ENCODE measurements at regions not wholly inside any gene's neighbourhood (a gene's known extent, or its start where the extent isn't known, plus 50 kb on each side); places are given as distances from the start of the nearest gene placed in this dataset.

GRCh38 chr4:160810424-160810823, 1353.4 kb downstream of the FSTL5 start:
- ATAC-seq: peak; percentile 40; the same call in 1 of the 3 replicates
- no peak overlapping the region for H3K4me2 ChIP-seq (ENCODE audit: control insufficient read depth, insufficient read depth)
- no peaks in the 10 kb centered on the region for H3K4me1 ChIP-seq (ENCODE audit: control insufficient read depth, insufficient read depth, low read length)
- ChIA-PET SMC1A (ENCODE audit: uncharacterized antibody, unreplicated experiment) (interaction anchor here (0.8 to 1.0 kb wide), 2 partner anchors 10 to 108 kb away, joined by 3 read pairs; no protein-coding TSS in a partner anchor), POLR2A (no interaction called here), RAD21 (ENCODE audit: unreplicated experiment) (no interaction called here), CTCF (no interaction called here)
- no peak overlapping the region for H3K4me3 ChIP-seq
- H4K20me1 ChIP-seq (ENCODE audit: control insufficient read depth, insufficient read depth): no peaks in the 10 kb centered on the region
- FAIRE-seq: no peak
- intact Hi-C loops (cut with micrococcal nuclease; ENCODE audit: unreplicated experiment): no loop called here
- H3K79me2 ChIP-seq (ENCODE audit: control insufficient read depth, insufficient read depth, low read length): no peaks in the 10 kb centered on the region
- WGBS (ENCODE audit: insufficient coverage, insufficient replicate concordance, low lambda C conversion rate, missing lambda C conversion rate): 0% methylated on average over 1 of the region's 1 CpG
- no peak for DNase-seq (ENCODE audit: low read depth, low spot score)
- no peaks in the 10 kb centered on the region for H3K27me3 ChIP-seq (replicated peaks in 1 of 2; ENCODE audit: control insufficient read depth in 2 of 2, insufficient read depth in 2 of 2, low read length in 1 of 2)
- no peaks in the 10 kb centered on the region for H3K9me3 ChIP-seq (replicated peaks; ENCODE audit: control insufficient read depth, insufficient read depth, low read length)
- in situ Hi-C loops (cut with MboI): no loop called here
- no peak overlapping the region for H2AFZ ChIP-seq (ENCODE audit: control insufficient read depth, low read depth, low read length)
- no TSS peak for BruUV-seq (replicated peaks)
- H3K36me3 ChIP-seq (ENCODE audit: control insufficient read depth in 2 of 2, insufficient read depth in 2 of 2, low read length in 1 of 2): no peaks in the 10 kb centered on the region
- H3K9ac ChIP-seq (ENCODE audit: control insufficient read depth, insufficient read depth, low read length): no peak overlapping the region
- no peak overlapping the region for H3K27ac ChIP-seq (ENCODE audit: control insufficient read depth, insufficient read depth)
- TF ChIP-seq MTA2 (IDR thresholded peaks at IDR 0.05; ENCODE audit: low read depth) (no peak), KDM1A (IDR thresholded peaks at IDR 0.05; ENCODE audit: borderline replicate concordance) (no peak), REST (IDR thresholded peaks at IDR 0.05; ENCODE audit: low read depth, low read length) (no peak), ATF7 (IDR thresholded peaks at IDR 0.05; ENCODE audit: low read depth) (no peak), GABPA (IDR thresholded peaks at IDR 0.05; ENCODE audit: low read depth) (no peak), CHD2 (IDR thresholded peaks at IDR 0.05; ENCODE audit: borderline replicate concordance, low read depth, low read length) (no peak), ZBTB33 (IDR thresholded peaks at IDR 0.05) (no peak), BCLAF1 (IDR thresholded peaks at IDR 0.05) (no peak), CEBPB (IDR thresholded peaks at IDR 0.05; ENCODE audit: borderline replicate concordance in 1 of 2, low read depth in 2 of 2, low read length in 2 of 2) (no peak), SKIL (IDR thresholded peaks at IDR 0.05; ENCODE audit: low read depth, poor library complexity, severe bottlenecking) (no peak), NFYA (IDR thresholded peaks at IDR 0.05; ENCODE audit: borderline replicate concordance, low read depth, low read length) (no peak), CBFB (IDR thresholded peaks at IDR 0.05; ENCODE audit: low read depth) (no peak), ZNF274 (IDR thresholded peaks at IDR 0.05; ENCODE audit: insufficient read depth, insufficient read length) (no peak)
